Choroid plexus epithelial cell (primary cell): ENCODE measurements at regions not wholly inside any gene's neighbourhood (a gene's known extent, or its start where the extent isn't known, plus 50 kb on each side); places are given as distances from the start of the nearest gene placed in this dataset.

Experiments
- DNase-seq: peaks from one replicate; pipeline ENCODE4 v3.0.0-alpha.2; 2010; ENCODE audit warnings: low read depth
- H3K4me3 ChIP-seq: 2 replicates; pipeline ENCODE4 v1.5.1; 2011; ENCODE audit warnings: low read depth, mild to moderate bottlenecking, control low read depth, low read length, moderate library complexity
- TF ChIP-seq, protein P1 (sequence below): conservative IDR thresholded peaks from 2 replicates; pipeline ENCODE4 v1.5.1; 2011; ENCODE audit warnings: low read depth, mild to moderate bottlenecking, control low read depth, inconsistent platforms, low read length, moderate library complexity

DNA sequence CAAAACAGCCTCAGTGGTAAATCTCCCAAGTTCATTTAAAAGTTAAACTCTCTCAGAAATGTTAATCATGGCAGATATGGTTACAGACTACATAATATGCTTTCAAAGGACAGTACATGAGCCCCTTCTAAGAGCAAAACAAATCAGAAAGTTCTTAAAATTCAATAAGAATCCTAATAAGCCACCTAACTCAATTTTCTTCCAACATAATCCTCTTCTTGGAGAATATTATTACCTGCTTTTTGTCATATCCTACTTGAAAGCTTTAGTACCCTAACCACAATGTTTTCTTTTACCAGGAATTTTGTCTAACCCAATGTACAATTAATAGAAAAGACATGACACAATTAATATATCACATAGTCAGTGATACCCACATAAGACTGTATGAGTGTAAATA is 236.5 kb upstream of the ATP2B1 start:
- H3K4me3 ChIP-seq: no peak overlapping the region
- TF ChIP-seq, protein P1, sequence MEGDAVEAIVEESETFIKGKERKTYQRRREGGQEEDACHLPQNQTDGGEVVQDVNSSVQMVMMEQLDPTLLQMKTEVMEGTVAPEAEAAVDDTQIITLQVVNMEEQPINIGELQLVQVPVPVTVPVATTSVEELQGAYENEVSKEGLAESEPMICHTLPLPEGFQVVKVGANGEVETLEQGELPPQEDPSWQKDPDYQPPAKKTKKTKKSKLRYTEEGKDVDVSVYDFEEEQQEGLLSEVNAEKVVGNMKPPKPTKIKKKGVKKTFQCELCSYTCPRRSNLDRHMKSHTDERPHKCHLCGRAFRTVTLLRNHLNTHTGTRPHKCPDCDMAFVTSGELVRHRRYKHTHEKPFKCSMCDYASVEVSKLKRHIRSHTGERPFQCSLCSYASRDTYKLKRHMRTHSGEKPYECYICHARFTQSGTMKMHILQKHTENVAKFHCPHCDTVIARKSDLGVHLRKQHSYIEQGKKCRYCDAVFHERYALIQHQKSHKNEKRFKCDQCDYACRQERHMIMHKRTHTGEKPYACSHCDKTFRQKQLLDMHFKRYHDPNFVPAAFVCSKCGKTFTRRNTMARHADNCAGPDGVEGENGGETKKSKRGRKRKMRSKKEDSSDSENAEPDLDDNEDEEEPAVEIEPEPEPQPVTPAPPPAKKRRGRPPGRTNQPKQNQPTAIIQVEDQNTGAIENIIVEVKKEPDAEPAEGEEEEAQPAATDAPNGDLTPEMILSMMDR: no peak
- no peak for DNase-seq

DNA sequence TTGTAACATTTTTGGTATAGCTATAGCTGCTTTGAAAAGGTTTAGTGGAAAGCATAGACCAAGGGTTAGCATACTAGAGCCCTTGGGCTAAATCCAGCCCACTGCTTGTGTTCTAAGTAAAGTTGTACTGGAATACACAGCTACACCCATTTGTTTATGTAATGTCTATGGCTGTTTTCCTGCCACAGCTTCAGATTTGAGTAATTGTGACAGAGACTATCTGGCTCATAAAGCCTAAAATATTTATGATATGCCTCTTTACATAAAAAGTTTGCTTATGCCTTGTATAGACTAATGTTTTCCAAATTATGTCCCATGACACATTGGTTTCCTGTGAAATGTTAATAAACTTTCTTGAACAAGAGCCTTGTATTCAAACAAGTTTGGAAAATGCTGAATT is 234.8 kb upstream of the ATP2B1 start:
- H3K4me3 ChIP-seq: no peak overlapping the region
- DNase-seq: no peak
- TF ChIP-seq, protein P1: no peak

DNA sequence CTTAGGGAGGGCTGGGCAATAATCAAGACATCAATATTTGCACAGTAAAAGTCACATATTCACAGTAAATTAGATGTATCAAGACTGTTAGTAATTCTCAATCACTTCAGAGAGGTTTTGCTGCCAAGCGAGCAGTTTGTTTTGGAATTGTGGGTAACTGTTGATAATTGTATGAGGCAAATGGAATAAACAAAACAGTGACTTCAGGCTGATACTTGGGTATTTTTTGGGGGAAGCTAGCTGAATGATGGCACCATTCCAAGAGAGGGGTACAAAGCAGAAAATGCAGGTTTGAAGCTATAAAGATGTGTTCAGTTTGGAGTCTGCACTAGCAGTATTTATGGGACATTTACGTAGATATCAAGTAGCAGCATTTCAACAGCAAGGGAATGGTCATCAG is 232.8 kb upstream of the ATP2B1 start:
- TF ChIP-seq, protein P1: no peak
- no peak for DNase-seq
- H3K4me3 ChIP-seq: no peak overlapping the region

DNA sequence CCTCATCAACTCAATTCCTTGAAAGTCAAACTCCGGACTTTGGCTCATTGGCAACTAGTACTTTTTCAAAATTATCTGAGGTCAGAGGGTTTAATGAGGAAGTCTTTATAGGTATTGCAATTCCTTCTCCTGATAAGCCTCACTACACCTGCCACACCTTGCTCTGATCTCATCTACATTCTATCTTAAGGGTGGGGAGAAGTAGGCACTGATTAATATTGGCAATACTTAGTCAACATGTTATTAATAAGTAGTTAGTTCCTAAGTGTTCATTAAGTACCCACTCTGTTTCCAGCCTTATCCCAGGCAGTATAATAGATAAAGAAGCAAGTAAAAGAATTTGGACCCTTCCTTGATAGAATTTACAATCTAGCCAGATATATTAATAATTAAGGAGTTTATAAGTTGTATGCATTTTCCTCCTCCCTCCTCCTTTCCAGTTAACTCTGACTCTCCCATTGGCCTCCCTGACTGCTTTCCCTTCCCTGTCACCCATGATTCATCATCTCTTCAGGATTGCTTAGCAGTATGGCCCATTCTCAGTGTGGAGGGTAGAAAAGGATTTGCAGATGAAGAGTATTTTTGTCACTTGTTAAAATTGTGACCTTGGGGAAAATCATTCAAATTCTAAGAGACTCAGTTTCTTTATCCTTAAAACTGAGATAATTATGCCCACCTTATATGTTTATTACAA is 231.0 kb upstream of the ATP2B1 start:
- TF ChIP-seq, protein P1: no peak
- DNase-seq: no peak

DNA sequence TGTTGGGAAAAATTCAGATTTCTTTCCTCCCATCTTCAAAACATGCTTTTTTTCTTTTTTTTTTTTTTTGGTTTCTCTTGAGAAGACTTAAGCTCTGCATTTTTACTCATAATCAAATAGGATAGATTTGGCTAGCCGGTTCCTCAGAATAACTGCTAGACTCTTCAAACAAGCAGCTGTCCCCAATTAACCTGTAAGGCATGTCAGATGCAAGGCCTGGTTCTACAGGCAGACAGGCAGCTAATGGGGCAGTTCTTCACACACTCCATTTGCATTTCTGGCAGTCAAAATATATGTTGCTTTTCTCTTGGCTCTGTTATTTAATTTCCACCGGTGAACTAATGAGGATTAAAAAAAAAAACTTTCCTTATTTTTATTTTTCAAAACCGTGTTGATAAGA is 228.0 kb upstream of the ATP2B1 start:
- H3K4me3 ChIP-seq: no peak overlapping the region
- DNase-seq: no peak
- TF ChIP-seq, protein P1: no peak

More for the DNA sequence above, 231.0 kb upstream of the ATP2B1 start:
- no peak overlapping the region for H3K4me3 ChIP-seq

DNA sequence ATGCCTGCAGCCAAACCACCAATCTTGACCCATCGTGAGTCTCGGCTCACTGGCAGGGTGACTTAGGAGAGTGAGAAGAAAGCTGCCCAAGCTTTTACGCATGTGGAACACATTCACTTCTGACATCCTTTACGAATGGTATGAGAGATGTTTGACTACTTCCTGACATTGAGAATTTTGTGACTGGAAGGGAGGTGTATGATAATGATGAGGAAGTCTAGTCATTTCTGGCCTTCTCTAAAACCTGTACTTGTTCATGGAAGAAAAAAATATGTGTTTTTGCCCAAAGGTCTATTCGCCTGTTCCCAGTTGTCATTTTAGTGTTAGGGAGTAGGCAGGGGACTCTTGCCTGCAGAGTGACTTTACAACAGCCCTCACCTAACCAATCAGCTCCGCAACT is 227.2 kb upstream of the ATP2B1 start:
- TF ChIP-seq, protein P1: no peak
- no peak for DNase-seq
- H3K4me3 ChIP-seq: no peak overlapping the region

DNA sequence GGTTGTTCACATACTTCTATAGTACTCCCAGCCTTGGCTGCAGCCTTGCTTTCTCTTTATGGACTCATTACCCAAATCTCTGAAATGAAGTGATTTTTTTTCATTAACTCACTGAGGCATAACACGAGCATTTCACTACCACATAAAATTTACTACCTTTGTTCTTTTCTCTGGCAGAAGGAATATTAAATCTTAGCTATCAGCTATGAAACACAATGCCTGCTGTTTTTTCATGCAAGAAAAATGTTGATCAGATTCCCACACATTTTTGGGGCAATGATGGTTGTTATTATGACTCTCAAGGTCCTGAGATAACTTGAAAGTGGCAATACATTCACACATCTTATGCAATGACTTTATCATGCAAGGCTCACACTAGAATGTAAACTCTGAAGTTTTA is 225.3 kb upstream of the ATP2B1 start:
- no peak overlapping the region for H3K4me3 ChIP-seq
- TF ChIP-seq, protein P1: no peak
- DNase-seq: no peak
